ENCODE measurements at regions not wholly inside any gene's neighbourhood (a gene's known extent, or its start where the extent isn't known, plus 50 kb on each side); places are given as distances from the start of the nearest gene placed in this dataset.
"Not testable (repeated sequence)": the region's sequence is repeated elsewhere in the genome, so short reads cannot be mapped to it uniquely, and the experiment has no call there.

- no peak for DNase-seq (ENCODE audit: low spot score in 2 of 2, unreplicated experiment in 2 of 2)
- Mint-ChIP-seq H3K4me3 (no peak overlapping the region), H3K27me3 (ENCODE audit: low read depth) (no peaks in the 10 kb centered on the region), H3K27ac (peak overlapping the region; percentile 31), H3K9me3 (peaks cover 11% of the 10 kb centered on the region), H3K36me3 (no peaks in the 10 kb centered on the region), H3K4me1 (peaks cover 16% of the 10 kb centered on the region)
- no peak for TF ChIP-seq CTCF (IDR thresholded peaks at IDR 0.05; ENCODE audit: unreplicated experiment)
Observed at GRCh38 chr6:149140910-149141290, 176.6 kb upstream of the TAB2 start.

- H3K27me3 Mint-ChIP-seq (ENCODE audit: low read depth) = peaks cover 2% of the 10 kb centered on the region
- TF ChIP-seq CTCF (IDR thresholded peaks at IDR 0.05; ENCODE audit: unreplicated experiment) = no peak
- no peak for DNase-seq (ENCODE audit: low spot score in 2 of 2, unreplicated experiment in 2 of 2)
- peaks cover 24% of the 10 kb centered on the region for H3K4me1 Mint-ChIP-seq
- H3K36me3 Mint-ChIP-seq = no peaks in the 10 kb centered on the region
- H3K9me3 Mint-ChIP-seq = peaks cover 15% of the 10 kb centered on the region
- no peak overlapping the region for H3K27ac Mint-ChIP-seq
- H3K4me3 Mint-ChIP-seq = no peak overlapping the region
Observed at GRCh38 chr6:149142924-149143429, 174.5 kb upstream of the TAB2 start.

GRCh38 chr6:149145800-149146199 is 171.7 kb upstream of the TAB2 start:
- Mint-ChIP-seq H3K27me3 (ENCODE audit: low read depth) (peaks cover 20% of the 10 kb centered on the region), H3K4me1 (peaks cover 17% of the 10 kb centered on the region), H3K9me3 (peaks cover 15% of the 10 kb centered on the region)
- not testable (repeated sequence) for H3K36me3 Mint-ChIP-seq; H3K27ac Mint-ChIP-seq; H3K4me3 Mint-ChIP-seq; DNase-seq (ENCODE audit: low spot score in 2 of 2, unreplicated experiment in 2 of 2)

GRCh38 chr6:149147195-149147594 is 170.3 kb upstream of the TAB2 start:
- Mint-ChIP-seq H3K27ac (no peak overlapping the region), H3K4me1 (peaks cover 13% of the 10 kb centered on the region), H3K36me3 (no peaks in the 10 kb centered on the region), H3K27me3 (ENCODE audit: low read depth) (peaks cover 22% of the 10 kb centered on the region), H3K4me3 (no peak overlapping the region), H3K9me3 (peaks cover 10% of the 10 kb centered on the region)
- DNase-seq (ENCODE audit: low spot score in 2 of 2, unreplicated experiment in 2 of 2) = no peak
- TF ChIP-seq CTCF (IDR thresholded peaks at IDR 0.05; ENCODE audit: unreplicated experiment) = no peak

GRCh38 chr6:149147938-149148718 is 169.4 kb upstream of the TAB2 start:
- Mint-ChIP-seq H3K4me1 (peaks cover 13% of the 10 kb centered on the region), H3K36me3 (no peaks in the 10 kb centered on the region), H3K4me3 (no peak overlapping the region), H3K27ac (no peak overlapping the region), H3K9me3 (peaks cover 9% of the 10 kb centered on the region), H3K27me3 (ENCODE audit: low read depth) (peaks cover 25% of the 10 kb centered on the region)
- no peak for DNase-seq (ENCODE audit: low spot score in 2 of 2, unreplicated experiment in 2 of 2)
- TF ChIP-seq CTCF (IDR thresholded peaks at IDR 0.05; ENCODE audit: unreplicated experiment) = no peak

GRCh38 chr6:149149653-149150052 is 167.9 kb upstream of the TAB2 start:
- Mint-ChIP-seq H3K36me3 (no peaks in the 10 kb centered on the region), H3K4me1 (peaks cover 13% of the 10 kb centered on the region), H3K27ac (no peak overlapping the region), H3K27me3 (ENCODE audit: low read depth) (peaks cover 29% of the 10 kb centered on the region), H3K9me3 (peaks cover 8% of the 10 kb centered on the region), H3K4me3 (no peak overlapping the region)
- DNase-seq (ENCODE audit: low spot score in 2 of 2, unreplicated experiment in 2 of 2) = no peak
- no peak for TF ChIP-seq CTCF (IDR thresholded peaks at IDR 0.05; ENCODE audit: unreplicated experiment)
